ENCODE measurements at regions not wholly inside any gene's neighbourhood (a gene's known extent, or its start where the extent isn't known, plus 50 kb on each side); places are given as distances from the start of the nearest gene placed in this dataset.
"Not testable (repeated sequence)": the region's sequence is repeated elsewhere in the genome, so short reads cannot be mapped to it uniquely, and the experiment has no call there.

DNA sequence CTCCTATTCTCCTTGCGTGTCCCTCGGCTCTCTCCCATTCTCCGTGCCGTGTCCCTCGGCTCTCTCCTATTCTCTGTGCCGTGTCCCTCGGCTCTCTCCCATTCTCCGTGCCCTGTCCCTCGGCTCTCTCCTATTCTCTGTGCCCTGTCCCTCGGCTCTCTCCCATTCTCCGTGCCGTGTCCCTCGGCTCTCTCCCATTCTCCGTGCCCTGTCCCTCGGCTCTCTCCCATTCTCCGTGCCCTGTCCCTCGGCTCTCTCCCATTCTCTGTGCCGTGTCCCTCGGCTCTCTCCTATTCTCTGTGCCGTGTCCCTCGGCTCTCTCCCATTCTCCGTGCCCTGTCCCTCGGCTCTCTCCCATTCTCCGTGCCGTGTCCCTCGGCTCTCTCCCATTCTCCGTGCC, 94.1 kb upstream of the FRG1 start:
- H3K4me1 ChIP-seq (ENCODE audit: control insufficient read depth in 1 of 2, insufficient read depth in 2 of 2, low read length in 2 of 2); H2AFZ ChIP-seq (ENCODE audit: low read depth, low read length, poor library complexity, severe bottlenecking); RAD21 ChIA-PET (ENCODE audit: low non-redundant PET in 1 of 2, low total read pairs in 2 of 2, uncharacterized antibody in 2 of 2, unreplicated experiment in 2 of 2); H4K20me1 ChIP-seq (ENCODE audit: insufficient read depth); H3K36me3 ChIP-seq (ENCODE audit: control insufficient read depth in 1 of 2, insufficient read depth in 2 of 2, low read length in 2 of 2); H3K4me3 ChIP-seq (replicated peaks in 1 of 2; ENCODE audit: low read depth in 1 of 2, low read length in 2 of 2); H3K9me2 ChIP-seq (ENCODE audit: insufficient read depth); H3K27ac ChIP-seq (ENCODE audit: low read depth, low read length); H3K4me2 ChIP-seq (ENCODE audit: low read length); CTCF ChIA-PET; ATAC-seq; BruUV-seq (replicated peaks); POLR2A ChIA-PET; H3K9me3 ChIP-seq (ENCODE audit: control insufficient read depth in 1 of 2, insufficient read depth in 1 of 2, low read depth in 1 of 2, low read length in 2 of 2); DNase-seq (ENCODE audit: low read depth, low spot score); H3K9ac ChIP-seq (ENCODE audit: low read length); H3K27me3 ChIP-seq (ENCODE audit: insufficient read depth, low read length); H3K79me2 ChIP-seq (ENCODE audit: insufficient read depth, low read length); intact Hi-C loops (cut with micrococcal nuclease): not testable (repeated sequence)

GRCh38 chr4:189848672-189849071, 92.0 kb upstream of the FRG1 start:
- POLR2A ChIA-PET; H4K20me1 ChIP-seq (ENCODE audit: insufficient read depth); H3K36me3 ChIP-seq (ENCODE audit: control insufficient read depth in 1 of 2, insufficient read depth in 2 of 2, low read length in 2 of 2); H3K79me2 ChIP-seq (ENCODE audit: insufficient read depth, low read length); intact Hi-C loops (cut with micrococcal nuclease); H3K27me3 ChIP-seq (ENCODE audit: insufficient read depth, low read length); H3K9ac ChIP-seq (ENCODE audit: low read length); BruUV-seq (replicated peaks); H3K4me2 ChIP-seq (ENCODE audit: low read length); H3K4me1 ChIP-seq (ENCODE audit: control insufficient read depth in 1 of 2, insufficient read depth in 2 of 2, low read length in 2 of 2); H3K9me2 ChIP-seq (ENCODE audit: insufficient read depth); H3K27ac ChIP-seq (ENCODE audit: low read depth, low read length); RAD21 ChIA-PET (ENCODE audit: low non-redundant PET in 1 of 2, low total read pairs in 2 of 2, uncharacterized antibody in 2 of 2, unreplicated experiment in 2 of 2); CTCF ChIA-PET; DNase-seq (ENCODE audit: low read depth, low spot score); H2AFZ ChIP-seq (ENCODE audit: low read depth, low read length, poor library complexity, severe bottlenecking); H3K9me3 ChIP-seq (ENCODE audit: control insufficient read depth in 1 of 2, insufficient read depth in 1 of 2, low read depth in 1 of 2, low read length in 2 of 2); ATAC-seq; H3K4me3 ChIP-seq (replicated peaks in 1 of 2; ENCODE audit: low read depth in 1 of 2, low read length in 2 of 2): not testable (repeated sequence)

GRCh38 chr4:189850239-189850856, 90.3 kb upstream of the FRG1 start:
- Histone ChIP-seq H3K36me3 (ENCODE audit: control insufficient read depth in 1 of 2, insufficient read depth in 2 of 2, low read length in 2 of 2) (no peaks in the 10 kb centered on the region), H3K27ac (ENCODE audit: low read depth, low read length) (no peak overlapping the region), H3K9ac (ENCODE audit: low read length) (no peak overlapping the region), H3K27me3 (ENCODE audit: insufficient read depth, low read length) (no peaks in the 10 kb centered on the region; the same call in 1 of the 2 replicates), H4K20me1 (ENCODE audit: insufficient read depth) (no peaks in the 10 kb centered on the region), H3K9me3 (ENCODE audit: control insufficient read depth in 1 of 2, insufficient read depth in 1 of 2, low read depth in 1 of 2, low read length in 2 of 2) (no peaks in the 10 kb centered on the region), H2AFZ (ENCODE audit: low read depth, low read length, poor library complexity, severe bottlenecking) (no peak overlapping the region), H3K9me2 (ENCODE audit: insufficient read depth) (no peaks in the 10 kb centered on the region), H3K79me2 (ENCODE audit: insufficient read depth, low read length) (no peaks in the 10 kb centered on the region), H3K4me3 (replicated peaks in 1 of 2; ENCODE audit: low read depth in 1 of 2, low read length in 2 of 2) (no peak overlapping the region), H3K4me2 (ENCODE audit: low read length) (no peak overlapping the region), H3K4me1 (ENCODE audit: control insufficient read depth in 1 of 2, insufficient read depth in 2 of 2, low read length in 2 of 2) (no peaks in the 10 kb centered on the region)
- TF ChIP-seq, protein P1, sequence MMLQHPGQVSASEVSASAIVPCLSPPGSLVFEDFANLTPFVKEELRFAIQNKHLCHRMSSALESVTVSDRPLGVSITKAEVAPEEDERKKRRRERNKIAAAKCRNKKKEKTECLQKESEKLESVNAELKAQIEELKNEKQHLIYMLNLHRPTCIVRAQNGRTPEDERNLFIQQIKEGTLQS (IDR thresholded peaks at IDR 0.05) = no peak
- TF ChIP-seq, protein P2, sequence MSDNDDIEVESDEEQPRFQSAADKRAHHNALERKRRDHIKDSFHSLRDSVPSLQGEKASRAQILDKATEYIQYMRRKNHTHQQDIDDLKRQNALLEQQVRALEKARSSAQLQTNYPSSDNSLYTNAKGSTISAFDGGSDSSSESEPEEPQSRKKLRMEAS (IDR thresholded peaks at IDR 0.05) = no peak
- no peak for TF ChIP-seq REST (IDR thresholded peaks at IDR 0.05; ENCODE audit: low read depth)
- no peak for TF ChIP-seq YY1 (IDR thresholded peaks at IDR 0.05; ENCODE audit: extremely low read depth, insufficient replicate concordance, low read depth, low read length)
- no peak for TF ChIP-seq CBX3 (IDR thresholded peaks at IDR 0.05; ENCODE audit: low read depth)
- TF ChIP-seq TCF7L2 (IDR thresholded peaks at IDR 0.05; ENCODE audit: borderline replicate concordance, extremely low read depth, insufficient read depth, insufficient read length) = no peak
- TF ChIP-seq POLR2A (IDR thresholded peaks at IDR 0.05; ENCODE audit: borderline replicate concordance, extremely low read depth, insufficient read depth, insufficient read length) = no peak
- TF ChIP-seq CEBPB (IDR thresholded peaks at IDR 0.05; ENCODE audit: low read depth) = no peak
- no peak for TF ChIP-seq POLR2AphosphoS5 (IDR thresholded peaks at IDR 0.05; ENCODE audit: low read depth, low read length)
- ChIA-PET POLR2A (no interaction called here), RAD21 (ENCODE audit: low non-redundant PET in 1 of 2, low total read pairs in 2 of 2, uncharacterized antibody in 2 of 2, unreplicated experiment in 2 of 2) (no interaction called here), CTCF (no interaction called here)
- no peak for ATAC-seq
- no TSS peak for BruUV-seq (replicated peaks)
- DNase-seq (ENCODE audit: low read depth, low spot score) = no peak
- intact Hi-C loops (cut with micrococcal nuclease) = no loop called here
